H1 (cell line): ENCODE measurements at regions not wholly inside any gene's neighbourhood (a gene's known extent, or its start where the extent isn't known, plus 50 kb on each side); places are given as distances from the start of the nearest gene placed in this dataset.

Experiments used
- CTCF ChIA-PET: fragments of 300-600 bp; sonication (Branson Sonifier 250); formaldehyde crosslinking; loops from one replicate; lab custom pipeline; 2021; ENCODE audit not compliant: partially characterized antibody; lab: Charles Lee
- POLR2A ChIA-PET: fragments of 300-600 bp; sonication (Branson Sonifier 250); formaldehyde crosslinking; loops from one replicate; lab custom pipeline; 2021; ENCODE audit warnings: inconsistent platforms; ENCODE audit not compliant: partially characterized antibody; lab: Charles Lee
- DNase-seq, 2 experiments: peaks; one replicate each; pipeline versions ENCODE4 v3.0.0 to v3.0.0-alpha.2; 2010 to 2022; ENCODE audit warnings: low spot score in 2 of 2, low read depth in 1 of 2, mixed read lengths in 1 of 2
- FAIRE-seq: peaks from 2 replicates; lab custom pipeline; 2011; peaks lifted over from hg19 to GRCh38; lab: Jason Lieb, UNC
- H2AFZ ChIP-seq: 2 replicates; pipeline ENCODE4 v1.8.1; 2012; ENCODE audit warnings: low read length, inconsistent platforms
- H2AK5ac ChIP-seq: 2 replicates; pipeline ENCODE4 v1.6.1; 2013; ENCODE audit warnings: low read depth, low read length
- H2BK120ac ChIP-seq: replicated peaks from 2 replicates; pipeline ENCODE3; 2013; ENCODE audit warnings: low read depth, low read length, inconsistent platforms
- H2BK12ac ChIP-seq: 2 replicates; pipeline ENCODE4 v1.6.1; 2013; ENCODE audit warnings: low read depth, low read length
- H2BK15ac ChIP-seq: 2 replicates; pipeline ENCODE4 v1.6.1; 2013; ENCODE audit warnings: low read length
- H2BK20ac ChIP-seq: 2 replicates; pipeline ENCODE4 v1.6.1; 2013; ENCODE audit warnings: low read length
- H2BK5ac ChIP-seq: 2 replicates; pipeline ENCODE4 v1.6.1; 2013; ENCODE audit warnings: low read depth, low read length
- H3K14ac ChIP-seq: 2 replicates; pipeline ENCODE4 v1.6.1; 2013; ENCODE audit warnings: inconsistent platforms; ENCODE audit not compliant: insufficient read length
- H3K18ac ChIP-seq: 2 replicates; pipeline ENCODE4 v1.6.1; 2013; ENCODE audit warnings: low read length; ENCODE audit errors: extremely low read depth
- H3K23ac ChIP-seq: 2 replicates; pipeline ENCODE4 v1.6.1; 2013; ENCODE audit warnings: inconsistent platforms; ENCODE audit not compliant: insufficient read length
- H3K23me2 ChIP-seq: 2 replicates; pipeline ENCODE4 v1.6.1; 2013; ENCODE audit warnings: low read depth, low read length
- H3K27ac ChIP-seq: 2 replicates; pipeline ENCODE4 v1.6.1; 2011; ENCODE audit warnings: low read depth, low read length, inconsistent platforms
- H3K27me3 ChIP-seq, 4 experiments: replicated peaks in 1 of 4; 1 replicate in 1 of 4; 2 replicates in 3 of 4; pipeline versions ENCODE4 v1.6.1 to v1.8.1; 2011 to 2013; ENCODE audit warnings: low read length in 3 of 4, mild to moderate bottlenecking in 3 of 4, inconsistent platforms in 2 of 4, mixed read lengths in 2 of 4, moderate library complexity in 1 of 4; ENCODE audit not compliant: control insufficient read depth in 3 of 4, insufficient read depth in 3 of 4; ENCODE audit errors: extremely low read depth in 1 of 4
- H3K36me3 ChIP-seq, 4 experiments: 2 replicates each; pipeline versions ENCODE4 v1.6.1 to v1.8.1; 2011 to 2013; ENCODE audit warnings: mild to moderate bottlenecking in 4 of 4, low read length in 3 of 4, moderate library complexity in 2 of 4, control low read depth in 1 of 4, inconsistent platforms in 1 of 4; ENCODE audit not compliant: insufficient read depth in 4 of 4, control insufficient read depth in 2 of 4
- H3K4ac ChIP-seq: replicated peaks from 2 replicates; pipeline ENCODE3; 2013; ENCODE audit warnings: low read length, low read depth, mixed read lengths, inconsistent platforms; ENCODE audit not compliant: insufficient read length
- H3K4me1 ChIP-seq, 4 experiments: replicated peaks in 1 of 4; 1 replicate in 1 of 4; 2 replicates in 3 of 4; pipeline versions ENCODE4 v1.6.1 to v1.8.1; 2011 to 2013; ENCODE audit warnings: low read length in 3 of 4, inconsistent platforms in 2 of 4, mixed read lengths in 1 of 4; ENCODE audit not compliant: insufficient read depth in 4 of 4, control insufficient read depth in 3 of 4
- H3K4me2 ChIP-seq, 2 experiments: 2 replicates each; pipeline versions ENCODE4 v1.6.1 to v1.8.1; 2011 to 2013; ENCODE audit warnings: low read depth in 2 of 2, low read length in 2 of 2, control low read depth in 1 of 2, inconsistent platforms in 1 of 2, mild to moderate bottlenecking in 1 of 2; ENCODE audit not compliant: insufficient read depth in 1 of 2
- H3K4me3 ChIP-seq, 4 experiments: fragments of 200-600, 300-600 bp in 1 of 4; sonication (generic), shearing (Covaris generic), sonication (Bioruptor Twin) in 1 of 4; 2 replicates each; pipeline versions ENCODE4 v1.5.1 to v1.8.1; 2011 to 2016; ENCODE audit warnings: low read length in 4 of 4, low read depth in 3 of 4, control low read depth in 2 of 4, inconsistent platforms in 2 of 4, mild to moderate bottlenecking in 2 of 4, mixed read lengths in 1 of 4, moderate library complexity in 1 of 4; ENCODE audit not compliant: insufficient read depth in 2 of 4; ENCODE audit errors: extremely low read depth in 1 of 4
- H3K56ac ChIP-seq: replicated peaks from 2 replicates; pipeline ENCODE3; 2013; ENCODE audit warnings: low read depth, mild to moderate bottlenecking, mixed read lengths, low read length, inconsistent platforms; ENCODE audit not compliant: insufficient read length
- H3K79me1 ChIP-seq: 2 replicates; pipeline ENCODE4 v1.6.1; 2013; ENCODE audit warnings: low read depth, low read length, control low read depth
- H3K79me2 ChIP-seq, 2 experiments: 2 replicates each; pipeline versions ENCODE4 v1.6.1 to v1.8.1; 2012 to 2013; ENCODE audit warnings: low read length in 2 of 2, mild to moderate bottlenecking in 2 of 2, inconsistent platforms in 1 of 2; ENCODE audit not compliant: insufficient read depth in 2 of 2, control insufficient read depth in 1 of 2
- H3K9ac ChIP-seq, 4 experiments: replicated peaks in 1 of 4; 1 replicate in 1 of 4; 2 replicates in 3 of 4; pipeline versions ENCODE4 v1.6.1 to v1.8.1; 2011 to 2013; ENCODE audit warnings: low read depth in 3 of 4, low read length in 3 of 4, control low read depth in 2 of 4, mild to moderate bottlenecking in 2 of 4, moderate library complexity in 2 of 4, inconsistent platforms in 1 of 4; ENCODE audit errors: extremely low read depth in 1 of 4
- H3K9me3 ChIP-seq, 2 experiments: 2 replicates each; pipeline versions ENCODE4 v1.6.1 to v1.8.1; 2012 to 2013; ENCODE audit warnings: mild to moderate bottlenecking in 2 of 2, moderate library complexity in 2 of 2, control low read depth in 1 of 2, inconsistent platforms in 1 of 2, low read depth in 1 of 2, low read length in 1 of 2, mixed read lengths in 1 of 2; ENCODE audit not compliant: insufficient read depth in 2 of 2
- H4K20me1 ChIP-seq, 2 experiments: replicated peaks in 1 of 2; 2 replicates each; pipeline versions ENCODE3 to v1.8.1; 2011 to 2013; ENCODE audit warnings: inconsistent platforms in 2 of 2, low read length in 2 of 2, mild to moderate bottlenecking in 1 of 2; ENCODE audit not compliant: insufficient read depth in 2 of 2, control insufficient read depth in 1 of 2
- H4K5ac ChIP-seq: 2 replicates; pipeline ENCODE4 v1.6.1; 2013; ENCODE audit warnings: low read length, low read depth, mixed read lengths, inconsistent platforms; ENCODE audit not compliant: insufficient read length
- H4K8ac ChIP-seq: 2 replicates; pipeline ENCODE4 v1.8.0; 2013; ENCODE audit warnings: mild to moderate bottlenecking, moderate library complexity, low read length, inconsistent platforms; ENCODE audit not compliant: insufficient read depth; ENCODE audit errors: extremely low read depth
- H4K91ac ChIP-seq: replicated peaks from 2 replicates; pipeline ENCODE3; 2013; ENCODE audit warnings: low read length, mixed read lengths, inconsistent platforms; ENCODE audit not compliant: insufficient read length
- ATF2 ChIP-seq: IDR thresholded peaks from 2 replicates; pipeline ENCODE4 v1.6.1; 2012; ENCODE audit warnings: low read length, inconsistent platforms
- ATF3 ChIP-seq: IDR thresholded peaks from 2 replicates; pipeline ENCODE4 v1.6.1; 2011; ENCODE audit warnings: low read depth, mild to moderate bottlenecking, low read length; ENCODE audit not compliant: insufficient read depth
- MAFK ChIP-seq: IDR thresholded peaks from 2 replicates; pipeline ENCODE4 v1.6.1; 2012; ENCODE audit warnings: low read depth, mild to moderate bottlenecking, improper control_type of control experiment, low read length
- NRF1 ChIP-seq: IDR thresholded peaks from 2 replicates; pipeline ENCODE4 v1.6.1; 2011; ENCODE audit warnings: mild to moderate bottlenecking, low read depth, low read length, improper control_type of control experiment
- RBBP5 ChIP-seq: IDR thresholded peaks from 2 replicates; pipeline ENCODE4 v1.7.1; 2012; ENCODE audit warnings: low read depth, mild to moderate bottlenecking, inconsistent platforms, low read length, moderate library complexity, borderline replicate concordance
- TAF1 ChIP-seq: IDR thresholded peaks from 2 replicates; pipeline ENCODE4 v1.6.1; 2011; ENCODE audit warnings: mild to moderate bottlenecking, low read depth, low read length
- WGBS, 2 experiments: shearing (Covaris generic) in 1 of 2; methylation state at CpG; one replicate each; pipeline versions ENCODE4 v1.1.6 to v1.1.7; 2013 to 2015; ENCODE audit warnings: low lambda C conversion rate in 2 of 2, mixed read lengths in 2 of 2, inconsistent platforms in 1 of 2, low coverage in 1 of 2, missing lambda C conversion rate in 1 of 2; ENCODE audit not compliant: insufficient replicate concordance in 2 of 2, insufficient coverage in 1 of 2, insufficient read length in 1 of 2; ENCODE audit errors: extremely low coverage in 1 of 2, missing lambda C conversion rate in 1 of 2; 5-methylcytosine and 5-hydroxymethylcytosine counted together

- Histone ChIP-seq H3K4me1 (no peaks in the 10 kb centered on the region), H3K79me1 (no peaks in the 10 kb centered on the region), H3K18ac (no peak overlapping the region), H2BK5ac (no peak overlapping the region), H4K8ac (no peak overlapping the region), H3K14ac (no peak overlapping the region), H2AK5ac (no peak overlapping the region), H3K23ac (no peak overlapping the region), H4K20me1 (no peaks in the 10 kb centered on the region), H3K56ac (no peak overlapping the region), H4K5ac (no peak overlapping the region), H3K23me2 (no peaks in the 10 kb centered on the region), H3K36me3 (no peaks in the 10 kb centered on the region), H2AFZ (peak overlapping the region; percentile 47; the same call in 1 of the 2 replicates), H3K27ac (no peak overlapping the region), H3K79me2 (no peaks in the 10 kb centered on the region), H2BK15ac (no peak overlapping the region), H2BK12ac (no peak overlapping the region), H2BK20ac (no peak overlapping the region), H4K91ac (no peak overlapping the region), H3K27me3 (no peaks in the 10 kb centered on the region), H3K4me3 (no peak overlapping the region), H3K9ac (no peak overlapping the region), H2BK120ac (no peak overlapping the region), H3K9me3 (0 out of 4 replicates have a peak, but pooled peaks cover 2 to 5% of the 10 kb centered on the region in 2 experiments), H3K4ac (no peak overlapping the region), H3K4me2 (no peak overlapping the region)
- 68% methylated on average over 1 of the region's 1 CpG; no CpG with 5 or more reads in 1 of the 2 experiments for WGBS, 2 experiments
- ChIA-PET POLR2A (interaction anchor here (0.8 kb wide), 1 partner anchor 10 kb away, joined by 3 read pairs; no protein-coding TSS in a partner anchor), CTCF (interaction anchor here (1.1 to 1.4 kb wide), 2 partner anchors 12 to 27 kb away, joined by 3 read pairs; no protein-coding TSS in a partner anchor)
- no peak for TF ChIP-seq TAF1
- no peak for TF ChIP-seq RBBP5
- no peak for TF ChIP-seq MAFK
- no peak for TF ChIP-seq NRF1
- no peak for TF ChIP-seq ATF3
- TF ChIP-seq ATF2 = no peak
- FAIRE-seq (no peak), DNase-seq (no peak)
Observed at GRCh38 chr12:75842090-75842489, 189.5 kb downstream of the PHLDA1 start.
